ENCODE measurements at regions not wholly inside any gene's neighbourhood (a gene's known extent, or its start where the extent isn't known, plus 50 kb on each side); places are given as distances from the start of the nearest gene placed in this dataset.
"Not testable (repeated sequence)": the region's sequence is repeated elsewhere in the genome, so short reads cannot be mapped to it uniquely, and the experiment has no call there.

- H3K36me3 ChIP-seq: no peaks in the 10 kb centered on the region
- ATAC-seq (ENCODE audit: low FRiP score in 2 of 2) (no peak), DNase-seq (no peak)
- TF ChIP-seq POLR2A (IDR thresholded peaks at IDR 0.05): no peak
- no peak for TF ChIP-seq POLR2AphosphoS5 (IDR thresholded peaks at IDR 0.05)
- H3K27me3 ChIP-seq: no peaks in the 10 kb centered on the region
- H3K9me3 ChIP-seq: peaks cover 0 to 19% (median 0%) of the 10 kb centered on the region in 4 donors
- no peak overlapping the region for H3K27ac ChIP-seq
- no peaks in the 10 kb centered on the region for H3K4me1 ChIP-seq
- H3K4me3 ChIP-seq: no peak overlapping the region
These were observed 221.2 kb downstream of the PPP4R3C start for GRCh38 chrX:27241981-27242380.

- ATAC-seq (ENCODE audit: low FRiP score in 2 of 2); H3K4me1 ChIP-seq: not testable (repeated sequence)
These were observed 223.1 kb downstream of the PPP4R3C start for GRCh38 chrX:27240042-27240441.

DNA sequence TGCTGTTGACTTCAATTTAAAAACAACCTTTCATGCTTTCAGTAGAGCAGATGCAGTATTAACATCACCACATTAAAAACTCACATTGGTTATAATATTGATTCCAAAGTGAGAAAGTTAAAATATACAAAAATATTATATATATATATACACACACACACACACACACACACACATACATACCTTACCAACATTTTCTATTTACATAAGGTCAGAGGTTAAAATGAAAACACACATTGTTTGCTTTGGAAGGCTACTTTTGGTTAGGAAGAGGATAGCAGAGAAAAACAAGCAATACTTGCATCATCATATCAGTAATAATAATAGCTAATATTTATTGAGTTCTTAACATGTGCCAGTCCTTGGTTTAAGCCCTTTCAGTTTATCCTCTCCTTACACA is 226.5 kb downstream of the PPP4R3C start:
- Histone ChIP-seq H3K36me3 (no peaks in the 10 kb centered on the region), H3K27me3 (no peaks in the 10 kb centered on the region), H3K27ac (no peak overlapping the region), H3K4me1 (no peaks in the 10 kb centered on the region), H3K4me3 (no peak overlapping the region), H3K9me3 (peaks cover 0 to 19% (median 0%) of the 10 kb centered on the region in 4 donors)
- DNase-seq (no peak), ATAC-seq (ENCODE audit: low FRiP score in 2 of 2) (no peak)
- TF ChIP-seq POLR2A (IDR thresholded peaks at IDR 0.05): no peak
- TF ChIP-seq, protein P1, sequence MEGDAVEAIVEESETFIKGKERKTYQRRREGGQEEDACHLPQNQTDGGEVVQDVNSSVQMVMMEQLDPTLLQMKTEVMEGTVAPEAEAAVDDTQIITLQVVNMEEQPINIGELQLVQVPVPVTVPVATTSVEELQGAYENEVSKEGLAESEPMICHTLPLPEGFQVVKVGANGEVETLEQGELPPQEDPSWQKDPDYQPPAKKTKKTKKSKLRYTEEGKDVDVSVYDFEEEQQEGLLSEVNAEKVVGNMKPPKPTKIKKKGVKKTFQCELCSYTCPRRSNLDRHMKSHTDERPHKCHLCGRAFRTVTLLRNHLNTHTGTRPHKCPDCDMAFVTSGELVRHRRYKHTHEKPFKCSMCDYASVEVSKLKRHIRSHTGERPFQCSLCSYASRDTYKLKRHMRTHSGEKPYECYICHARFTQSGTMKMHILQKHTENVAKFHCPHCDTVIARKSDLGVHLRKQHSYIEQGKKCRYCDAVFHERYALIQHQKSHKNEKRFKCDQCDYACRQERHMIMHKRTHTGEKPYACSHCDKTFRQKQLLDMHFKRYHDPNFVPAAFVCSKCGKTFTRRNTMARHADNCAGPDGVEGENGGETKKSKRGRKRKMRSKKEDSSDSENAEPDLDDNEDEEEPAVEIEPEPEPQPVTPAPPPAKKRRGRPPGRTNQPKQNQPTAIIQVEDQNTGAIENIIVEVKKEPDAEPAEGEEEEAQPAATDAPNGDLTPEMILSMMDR (IDR thresholded peaks at IDR 0.05): no peak
- no peak for TF ChIP-seq POLR2AphosphoS5 (IDR thresholded peaks at IDR 0.05)
- TF ChIP-seq EP300 (IDR thresholded peaks at IDR 0.05): no peak

More at GRCh38 chrX:27240042-27240441, 223.1 kb downstream of the PPP4R3C start:
- H3K4me3 ChIP-seq, H3K27me3 ChIP-seq, H3K27ac ChIP-seq, H3K36me3 ChIP-seq, DNase-seq: not testable (repeated sequence)
- WGBS, 2 donors: 92 to 94% methylated on average over 4 of the region's 4 CpGs
- H3K9me3 ChIP-seq: peaks cover 0 to 19% (median 0%) of the 10 kb centered on the region in 4 donors

- H3K4me1 ChIP-seq: no peaks in the 10 kb centered on the region
- no peaks in the 10 kb centered on the region for H3K9me3 ChIP-seq
- no peaks in the 10 kb centered on the region for H3K36me3 ChIP-seq
- no peaks in the 10 kb centered on the region for H3K27me3 ChIP-seq
- no peak for DNase-seq
- H3K4me3 ChIP-seq: no peak overlapping the region
- TF ChIP-seq, protein P1 (IDR thresholded peaks at IDR 0.05): no peak
- no peak for TF ChIP-seq POLR2A (IDR thresholded peaks at IDR 0.05)
- TF ChIP-seq EP300 (IDR thresholded peaks at IDR 0.05): no peak
- no peak for TF ChIP-seq POLR2AphosphoS5 (IDR thresholded peaks at IDR 0.05)
- 84 to 89% methylated on average over 2 of the region's 2 CpGs for WGBS, 2 donors
- no peak overlapping the region for H3K27ac ChIP-seq
- ATAC-seq (ENCODE audit: low FRiP score in 2 of 2): no peak
These were observed 233.4 kb downstream of the PPP4R3C start for GRCh38 chrX:27229721-27230120.

DNA sequence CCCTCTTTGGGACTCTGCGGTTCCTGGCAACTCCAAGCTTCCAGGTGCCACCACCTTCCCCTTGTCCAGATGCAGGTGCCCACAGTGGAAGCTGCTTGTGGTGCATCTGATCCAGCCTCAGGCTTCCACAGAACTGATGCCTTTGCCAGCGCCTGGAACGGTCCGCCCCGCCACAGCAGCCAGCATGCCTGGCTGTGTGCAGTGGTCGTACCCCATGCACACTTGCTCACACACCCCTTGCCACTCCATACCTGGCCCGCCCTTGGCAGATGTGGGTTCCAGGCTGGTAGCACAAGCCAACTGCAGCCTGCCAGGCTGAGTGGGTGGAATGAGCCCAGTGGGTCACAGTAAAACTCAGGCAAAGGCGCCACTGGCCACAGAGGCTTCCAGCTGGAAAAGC is 240.5 kb downstream of the PPP4R3C start:
- H3K27me3 ChIP-seq: no peaks in the 10 kb centered on the region
- peak in 1 of 2 donors; percentile 25 for DNase-seq
- H3K27ac ChIP-seq: no peak overlapping the region
- TF ChIP-seq, protein P1 (IDR thresholded peaks at IDR 0.05): no peak
- TF ChIP-seq POLR2AphosphoS5 (IDR thresholded peaks at IDR 0.05): no peak
- no peak for TF ChIP-seq POLR2A (IDR thresholded peaks at IDR 0.05)
- no peak for TF ChIP-seq EP300 (IDR thresholded peaks at IDR 0.05)
- WGBS, 2 donors: 87% methylated on average over 8 of the region's 8 CpGs; no CpG with 5 or more reads in 1 of the 2 donors
- ATAC-seq (ENCODE audit: low FRiP score in 2 of 2): no peak
- H3K9me3 ChIP-seq: peaks cover 0 to 5% (median 0%) of the 10 kb centered on the region in 4 donors
- no peaks in the 10 kb centered on the region for H3K4me1 ChIP-seq
- no peak overlapping the region for H3K4me3 ChIP-seq
- H3K36me3 ChIP-seq: no peaks in the 10 kb centered on the region

DNA sequence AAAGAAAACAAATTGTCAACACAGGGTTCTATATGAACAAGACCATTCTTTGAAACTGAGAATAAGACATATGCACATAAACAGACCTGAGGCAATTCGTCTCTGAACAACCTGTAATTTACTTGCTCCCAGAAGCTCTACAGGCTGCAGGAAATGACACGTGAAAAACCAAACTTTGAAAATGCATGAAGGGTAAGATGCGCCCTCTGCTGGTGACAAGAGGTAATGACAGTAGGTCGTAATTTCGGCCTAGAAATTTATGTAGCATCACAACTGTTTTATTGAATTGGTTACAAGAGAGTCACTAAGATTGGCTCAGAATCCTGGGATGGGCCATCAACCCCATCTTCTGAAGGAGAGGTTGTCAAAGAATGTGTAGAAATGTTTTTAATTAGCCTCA is 276.5 kb downstream of the PPP4R3C start:
- ATAC-seq (ENCODE audit: low FRiP score in 2 of 2) (no peak), DNase-seq (peak in 1 of 2 donors; percentile 25)
- Histone ChIP-seq H3K36me3 (no peaks in the 10 kb centered on the region), H3K27ac (no peak overlapping the region), H3K4me3 (no peak overlapping the region), H3K4me1 (no peaks in the 10 kb centered on the region), H3K9me3 (no peaks in the 10 kb centered on the region), H3K27me3 (no peaks in the 10 kb centered on the region)
- TF ChIP-seq POLR2AphosphoS5 (IDR thresholded peaks at IDR 0.05): no peak
- TF ChIP-seq, protein P1 (IDR thresholded peaks at IDR 0.05): peak; percentile 39 to 90 (median 56)
- 16 to 18% methylated on average over 5 of the region's 5 CpGs for WGBS, 2 donors
